Duodenal mucosa (tissue), 2 donors: ENCODE measurements at regions not wholly inside any gene's neighbourhood (a gene's known extent, or its start where the extent isn't known, plus 50 kb on each side); places are given as distances from the start of the nearest gene placed in this dataset.

Experiments
- H3K27ac ChIP-seq: one replicate; pipeline ENCODE4 v1.7.0; 2013; ENCODE audit warnings: low read depth, low read length
- H3K27me3 ChIP-seq, 2 donors: one replicate each; pipeline ENCODE4 v1.7.0; 2013; ENCODE audit warnings: low read length in 2 of 2, control low read depth in 1 of 2; ENCODE audit not compliant: insufficient read depth in 2 of 2, control insufficient read depth in 1 of 2
- H3K36me3 ChIP-seq, 2 donors: one replicate each; pipeline ENCODE4 v1.7.0; 2013; ENCODE audit warnings: low read length in 2 of 2, control low read depth in 1 of 2; ENCODE audit not compliant: insufficient read depth in 2 of 2, control insufficient read depth in 1 of 2
- H3K4me1 ChIP-seq, 2 donors: one replicate each; pipeline ENCODE4 v1.7.0; 2013; ENCODE audit warnings: low read length in 2 of 2, control low read depth in 1 of 2; ENCODE audit not compliant: insufficient read depth in 2 of 2, control insufficient read depth in 1 of 2
- H3K4me3 ChIP-seq, 2 donors: one replicate each; pipeline ENCODE4 v1.7.0; 2013; ENCODE audit warnings: low read length in 2 of 2, low read depth in 1 of 2
- H3K9ac ChIP-seq, 2 donors: one replicate each; pipeline ENCODE4 v1.7.0; 2013; ENCODE audit warnings: low read length in 2 of 2, low read depth in 1 of 2
- H3K9me3 ChIP-seq, 2 donors: one replicate each; pipeline ENCODE4 v1.7.0; 2013; ENCODE audit warnings: low read length in 2 of 2, control low read depth in 1 of 2; ENCODE audit not compliant: control insufficient read depth in 1 of 2

DNA sequence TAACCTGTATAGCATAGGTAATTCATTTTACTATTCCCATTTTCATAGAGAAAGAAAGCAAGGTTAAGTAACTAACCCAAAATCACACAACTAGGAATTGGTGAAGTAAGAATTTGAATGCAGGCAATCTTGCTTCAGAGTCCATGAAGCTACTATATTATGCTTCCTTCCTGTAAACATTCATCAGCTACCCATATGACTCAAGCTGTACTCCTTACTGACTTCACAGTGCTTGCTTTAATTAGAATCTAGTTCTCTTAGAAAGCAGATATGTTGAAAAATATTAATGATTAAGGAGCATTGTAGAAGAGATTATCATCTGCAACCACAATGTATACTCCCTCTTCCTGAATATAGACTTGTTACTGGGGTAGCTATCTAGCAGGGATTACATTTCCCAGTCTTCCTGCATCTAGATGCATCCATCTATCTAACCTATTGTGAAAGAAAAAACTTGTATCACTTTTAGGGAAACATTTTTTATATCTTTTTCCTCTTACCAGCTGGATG lies 961.6 kb upstream of the CHAC2 start:
- H3K9ac ChIP-seq, result no peak overlapping the region
- H3K4me1 ChIP-seq, result no peaks in the 10 kb centered on the region
- H3K36me3 ChIP-seq, result no peaks in the 10 kb centered on the region
- no peak overlapping the region for H3K4me3 ChIP-seq
- H3K9me3 ChIP-seq, result peaks cover 4 to 6% of the 10 kb centered on the region in 2 donors
- no peak overlapping the region for H3K27ac ChIP-seq
- H3K27me3 ChIP-seq, result no peaks in the 10 kb centered on the region

DNA sequence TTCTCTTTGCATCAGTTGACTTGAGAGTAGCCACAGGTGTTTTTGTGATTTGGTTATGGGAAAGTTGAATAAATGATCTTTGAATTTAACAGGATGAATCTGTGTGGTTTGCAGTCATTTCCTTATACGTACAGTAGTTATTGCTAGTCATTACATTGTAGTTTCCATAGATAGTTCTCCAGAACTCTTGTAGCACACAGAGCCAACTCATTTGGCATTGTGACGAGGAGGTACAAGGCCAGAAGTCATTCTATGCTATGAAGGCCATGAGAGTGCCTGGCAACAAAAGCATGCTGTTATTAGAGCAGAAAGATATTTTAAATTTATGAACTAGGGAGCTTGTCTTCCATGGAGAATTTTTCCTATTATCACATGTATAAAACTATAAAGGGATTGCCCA lies 973.0 kb upstream of the CHAC2 start:
- no peak overlapping the region for H3K27ac ChIP-seq
- H3K4me3 ChIP-seq, result no peak overlapping the region
- no peaks in the 10 kb centered on the region for H3K36me3 ChIP-seq
- no peaks in the 10 kb centered on the region for H3K9me3 ChIP-seq
- no peak overlapping the region for H3K9ac ChIP-seq
- H3K27me3 ChIP-seq, result no peaks in the 10 kb centered on the region
- H3K4me1 ChIP-seq, result no peaks in the 10 kb centered on the region

DNA sequence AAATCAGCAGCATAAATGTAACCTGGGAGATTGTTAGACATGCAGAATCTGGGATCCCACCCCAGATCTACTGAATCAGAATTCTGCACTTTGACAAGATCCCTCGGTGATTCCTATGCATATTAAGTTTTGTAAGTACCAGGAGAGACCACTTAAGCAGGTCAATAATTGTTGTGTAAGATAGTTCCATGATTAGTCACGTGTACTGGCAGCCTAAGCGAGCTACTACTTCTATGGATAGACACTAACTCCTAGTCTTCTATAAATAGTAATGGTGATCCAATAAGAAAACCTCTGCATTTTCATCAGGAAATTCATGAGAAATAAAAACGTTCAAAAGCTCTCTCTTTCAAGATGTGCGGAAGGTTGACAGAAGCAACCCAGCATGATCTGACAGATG lies 988.2 kb upstream of the CHAC2 start:
- H3K9ac ChIP-seq, result no peak overlapping the region
- no peaks in the 10 kb centered on the region for H3K27me3 ChIP-seq
- H3K4me1 ChIP-seq, result no peaks in the 10 kb centered on the region
- H3K36me3 ChIP-seq, result no peaks in the 10 kb centered on the region
- no peak overlapping the region for H3K4me3 ChIP-seq
- no peaks in the 10 kb centered on the region for H3K9me3 ChIP-seq
- H3K27ac ChIP-seq, result no peak overlapping the region

DNA sequence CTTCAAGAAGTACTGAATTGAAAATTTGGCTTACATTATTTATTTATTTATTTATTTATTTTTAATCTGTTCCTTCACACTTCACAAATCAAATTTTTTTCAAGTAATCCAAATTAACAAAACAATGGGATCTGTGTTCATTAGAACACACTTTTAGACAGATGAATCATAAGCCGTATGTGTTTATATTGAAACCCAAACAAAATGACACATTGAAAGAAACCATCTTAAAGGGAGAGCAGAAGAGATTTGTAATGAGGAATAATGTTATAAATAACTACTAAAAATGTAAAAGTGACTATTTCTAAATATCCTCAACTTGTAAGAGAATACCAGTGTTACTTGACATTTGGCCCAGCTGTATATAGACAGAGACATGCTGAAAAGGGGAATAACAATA lies 991.0 kb upstream of the CHAC2 start:
- H3K27me3 ChIP-seq, result no peaks in the 10 kb centered on the region
- H3K36me3 ChIP-seq, result no peaks in the 10 kb centered on the region
- peaks cover 0 to 4% of the 10 kb centered on the region in 2 donors for H3K9me3 ChIP-seq
- H3K4me1 ChIP-seq, result no peaks in the 10 kb centered on the region
- no peak overlapping the region for H3K9ac ChIP-seq
- no peak overlapping the region for H3K27ac ChIP-seq
- H3K4me3 ChIP-seq, result no peak overlapping the region

DNA sequence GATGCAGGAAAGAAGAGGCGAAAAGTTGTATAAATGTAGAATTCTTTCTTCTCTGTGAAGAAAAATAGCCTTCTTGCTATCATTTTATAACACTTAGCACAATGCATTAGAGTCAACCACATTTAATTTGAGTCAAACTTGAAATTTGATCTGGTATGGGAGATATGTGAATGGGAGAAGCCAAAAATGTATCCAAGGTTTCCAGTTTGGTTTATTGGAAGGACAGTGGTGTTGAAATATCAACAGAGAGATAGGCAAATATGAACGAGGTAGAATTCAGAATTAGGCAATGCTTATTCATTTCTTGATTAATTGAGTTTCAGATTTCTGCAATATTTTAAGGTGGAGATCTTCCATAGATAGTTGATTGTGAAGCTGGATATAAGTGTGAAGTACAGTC lies 991.9 kb upstream of the CHAC2 start:
- H3K27ac ChIP-seq, result no peak overlapping the region
- no peaks in the 10 kb centered on the region for H3K27me3 ChIP-seq
- no peaks in the 10 kb centered on the region for H3K36me3 ChIP-seq
- H3K9ac ChIP-seq, result no peak overlapping the region
- no peak overlapping the region for H3K4me3 ChIP-seq
- H3K9me3 ChIP-seq, result peaks cover 2 to 5% of the 10 kb centered on the region in 2 donors
- no peaks in the 10 kb centered on the region for H3K4me1 ChIP-seq

DNA sequence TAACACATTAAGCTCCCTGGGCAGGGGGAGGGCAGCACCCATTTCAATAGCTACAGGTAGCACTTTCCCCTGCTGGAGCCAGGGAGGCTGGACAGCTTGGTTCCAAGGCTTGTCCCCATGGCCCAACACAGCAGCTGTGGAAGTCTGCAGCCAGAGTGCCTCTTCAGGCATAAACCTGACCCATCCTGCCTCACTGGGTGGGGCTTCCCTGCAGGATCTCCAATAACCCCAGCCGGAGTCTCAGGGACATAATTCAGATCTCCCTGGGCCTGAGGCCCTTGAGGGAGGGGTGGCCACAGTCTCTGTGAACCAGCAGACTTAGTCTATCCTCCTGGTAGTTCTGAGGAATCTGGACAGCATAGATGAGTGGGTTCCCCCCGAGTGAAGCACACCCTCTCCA lies 1001.9 kb upstream of the CHAC2 start:
- H3K27me3 ChIP-seq, result no peaks in the 10 kb centered on the region
- no peaks in the 10 kb centered on the region for H3K36me3 ChIP-seq
- H3K9ac ChIP-seq, result no peak overlapping the region
- H3K4me1 ChIP-seq, result no peaks in the 10 kb centered on the region
- no peak overlapping the region for H3K4me3 ChIP-seq
- no peak overlapping the region for H3K27ac ChIP-seq
- peaks cover 2 to 8% of the 10 kb centered on the region in 2 donors for H3K9me3 ChIP-seq

DNA sequence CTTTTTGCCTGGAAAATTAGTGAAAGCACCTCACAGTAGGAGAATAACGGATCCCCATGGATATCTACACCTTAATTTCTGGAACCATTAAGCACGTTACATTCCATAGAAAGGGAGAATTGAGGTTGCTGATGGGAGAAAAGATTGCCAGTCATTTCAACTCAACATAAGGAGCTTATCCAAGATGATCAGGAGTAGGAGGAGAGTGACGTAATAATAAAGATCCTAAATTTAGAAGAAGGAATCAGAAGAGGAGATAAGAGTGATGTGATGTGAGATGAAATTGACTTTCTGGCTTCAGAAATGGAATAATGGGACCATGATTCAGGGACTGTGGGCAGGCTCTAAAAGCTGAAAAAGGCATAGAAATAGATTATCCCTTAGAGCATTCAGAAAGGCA lies 1017.8 kb upstream of the CHAC2 start:
- no peak overlapping the region for H3K9ac ChIP-seq
- no peak overlapping the region for H3K27ac ChIP-seq
- no peak overlapping the region for H3K4me3 ChIP-seq

DNA sequence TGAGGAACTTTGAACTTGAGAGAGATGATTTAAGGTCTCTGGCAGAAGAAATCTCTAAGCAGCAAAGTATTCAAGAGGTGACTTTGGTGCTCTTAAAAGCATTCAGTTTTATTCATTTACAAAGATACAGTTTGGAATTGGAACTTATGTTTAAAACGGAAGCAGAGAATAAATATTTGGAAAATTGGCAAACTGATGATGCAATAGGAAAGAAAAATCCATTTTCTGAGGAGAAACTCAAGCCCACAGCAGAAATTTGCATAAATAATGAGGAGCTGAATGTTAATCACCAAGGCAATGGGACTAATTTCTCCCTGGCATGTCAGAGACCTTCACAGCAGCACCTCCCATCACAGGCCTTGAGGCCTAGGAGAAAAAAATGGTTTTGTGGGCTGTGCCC lies 1022.5 kb upstream of the CHAC2 start:
- H3K27ac ChIP-seq, result no peak overlapping the region
- no peak overlapping the region for H3K9ac ChIP-seq
- peaks cover 6 to 15% of the 10 kb centered on the region in 2 donors for H3K9me3 ChIP-seq
- no peaks in the 10 kb centered on the region for H3K4me1 ChIP-seq
- no peaks in the 10 kb centered on the region for H3K36me3 ChIP-seq
- H3K27me3 ChIP-seq, result no peaks in the 10 kb centered on the region
- no peak overlapping the region for H3K4me3 ChIP-seq

More for the DNA sequence above, 1017.8 kb upstream of the CHAC2 start:
- Histone ChIP-seq H3K27me3 (no peaks in the 10 kb centered on the region), H3K36me3 (no peaks in the 10 kb centered on the region), H3K4me1 (no peaks in the 10 kb centered on the region), H3K9me3 (peaks cover 9 to 13% of the 10 kb centered on the region in 2 donors)

DNA sequence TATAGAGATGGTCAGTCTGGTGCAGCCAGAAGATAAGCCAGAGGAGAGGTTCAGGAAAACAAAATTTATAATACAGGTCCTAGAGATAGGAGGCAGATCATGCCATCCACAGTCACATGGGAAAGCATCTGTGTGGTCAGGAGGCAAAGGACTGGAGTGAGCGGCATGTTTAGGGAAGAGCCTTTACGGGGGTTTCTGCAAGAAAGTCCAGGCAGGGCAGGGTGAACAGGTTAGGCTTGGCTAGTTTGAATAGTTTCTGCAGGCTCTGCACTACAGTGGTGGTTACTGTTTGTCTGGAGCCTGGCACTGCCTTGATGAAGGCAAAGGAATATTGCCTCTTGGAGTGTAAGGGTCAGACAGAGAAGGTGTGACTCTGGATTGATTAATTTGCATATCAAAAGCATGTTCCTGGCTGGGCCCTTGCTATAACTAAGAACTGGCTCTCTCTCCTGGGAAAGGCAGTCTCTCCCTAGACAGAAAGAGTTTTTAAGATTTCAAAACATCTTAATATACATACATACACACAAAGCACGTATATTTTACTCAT lies 1034.7 kb upstream of the CHAC2 start:
- Histone ChIP-seq H3K27me3 (no peaks in the 10 kb centered on the region), H3K36me3 (no peaks in the 10 kb centered on the region), H3K4me3 (no peak overlapping the region), H3K9ac (no peak overlapping the region), H3K27ac (no peak overlapping the region), H3K9me3 (peaks cover 6% of the 10 kb centered on the region in 2 donors), H3K4me1 (no peaks in the 10 kb centered on the region)

DNA sequence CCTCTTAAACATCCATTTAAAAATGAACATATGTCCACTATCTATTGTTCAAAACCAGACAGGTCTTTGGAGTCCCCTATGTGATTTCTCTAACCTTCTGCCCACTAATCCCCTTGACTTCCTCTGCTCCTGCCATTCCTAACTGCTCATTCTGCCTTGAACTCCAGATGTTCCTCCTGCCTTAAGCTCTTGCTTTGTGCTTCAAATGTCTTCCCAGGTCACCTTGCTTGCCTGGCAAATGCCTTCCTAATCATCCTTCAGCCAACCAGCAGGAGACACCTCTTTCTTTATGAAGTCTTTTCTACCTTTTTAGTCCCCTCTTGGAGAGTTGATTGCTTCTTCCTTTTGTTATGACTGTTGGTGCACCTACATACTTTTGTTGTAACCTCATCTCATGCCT lies 1043.0 kb upstream of the CHAC2 start:
- Histone ChIP-seq H3K9me3 (peaks cover 8 to 9% of the 10 kb centered on the region in 2 donors), H3K36me3 (no peaks in the 10 kb centered on the region), H3K27ac (no peak overlapping the region), H3K4me1 (no peaks in the 10 kb centered on the region), H3K27me3 (no peaks in the 10 kb centered on the region), H3K4me3 (no peak overlapping the region), H3K9ac (no peak overlapping the region)

DNA sequence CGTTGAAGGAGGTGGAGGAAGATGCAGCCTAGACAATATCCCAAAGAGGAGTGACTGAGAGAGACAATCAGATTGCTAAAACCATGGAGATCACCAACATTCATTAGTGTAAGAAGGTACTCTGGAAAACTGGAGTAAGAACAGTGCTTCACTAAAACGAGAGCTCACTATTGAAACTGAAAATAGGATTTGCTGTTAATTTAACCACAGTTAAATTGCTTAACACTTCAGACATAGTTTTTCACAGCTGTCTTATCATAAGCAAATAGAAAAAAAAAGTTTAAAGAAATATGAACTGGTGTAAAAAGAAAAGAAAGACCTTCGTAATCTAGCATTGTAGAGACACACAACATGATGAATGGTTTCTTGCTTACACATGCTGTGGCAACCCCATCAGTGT lies 1049.8 kb upstream of the CHAC2 start:
- Histone ChIP-seq H3K9me3 (peaks cover 0 to 6% of the 10 kb centered on the region in 2 donors), H3K36me3 (no peaks in the 10 kb centered on the region), H3K4me1 (no peaks in the 10 kb centered on the region), H3K27me3 (no peaks in the 10 kb centered on the region), H3K9ac (no peak overlapping the region), H3K27ac (no peak overlapping the region), H3K4me3 (no peak overlapping the region)
